Kidney epithelial cell (primary cell): ENCODE measurements at regions not wholly inside any gene's neighbourhood (a gene's known extent, or its start where the extent isn't known, plus 50 kb on each side); places are given as distances from the start of the nearest gene placed in this dataset.
A peak's percentile ranks its signal among the peaks of the same experiment; 100 is the strongest.
"Not testable (repeated sequence)": the region's sequence is repeated elsewhere in the genome, so short reads cannot be mapped to it uniquely, and the experiment has no call there.

Experiments used
- DNase-seq: peaks from one replicate; pipeline ENCODE4 v3.0.0-alpha.2; 2010; ENCODE audit warnings: low read depth
- H3K27me3 ChIP-seq: 2 replicates; pipeline ENCODE4 v1.6.0; 2011; ENCODE audit warnings: low read length; ENCODE audit not compliant: control insufficient read depth, insufficient read depth
- H3K36me3 ChIP-seq: 2 replicates; pipeline ENCODE4 v1.5.1; 2011; ENCODE audit warnings: low read length; ENCODE audit not compliant: control insufficient read depth, insufficient read depth
- H3K4me3 ChIP-seq: 2 replicates; pipeline ENCODE4 v1.5.1; 2011; ENCODE audit warnings: low read depth, mild to moderate bottlenecking, control low read depth, low read length
- CTCF ChIP-seq: IDR thresholded peaks from 2 replicates; pipeline ENCODE4 v1.5.1; 2011; ENCODE audit warnings: mild to moderate bottlenecking, moderate library complexity, low read length, control low read depth, inconsistent platforms; ENCODE audit not compliant: insufficient read depth, poor library complexity, severe bottlenecking

- Histone ChIP-seq H3K27me3 (no peaks in the 10 kb centered on the region), H3K36me3 (no peaks in the 10 kb centered on the region), H3K4me3 (no peak overlapping the region)
- no peak for DNase-seq
- no peak for TF ChIP-seq CTCF
These were observed 104.1 kb upstream of the GOLGA8J start for GRCh38 chr15:29978411-29979382.

- DNase-seq, H3K4me3 ChIP-seq, H3K36me3 ChIP-seq, H3K27me3 ChIP-seq: not testable (repeated sequence)
These were observed 108.7 kb upstream of the GOLGA8J start for GRCh38 chr15:29974056-29974455.

DNA sequence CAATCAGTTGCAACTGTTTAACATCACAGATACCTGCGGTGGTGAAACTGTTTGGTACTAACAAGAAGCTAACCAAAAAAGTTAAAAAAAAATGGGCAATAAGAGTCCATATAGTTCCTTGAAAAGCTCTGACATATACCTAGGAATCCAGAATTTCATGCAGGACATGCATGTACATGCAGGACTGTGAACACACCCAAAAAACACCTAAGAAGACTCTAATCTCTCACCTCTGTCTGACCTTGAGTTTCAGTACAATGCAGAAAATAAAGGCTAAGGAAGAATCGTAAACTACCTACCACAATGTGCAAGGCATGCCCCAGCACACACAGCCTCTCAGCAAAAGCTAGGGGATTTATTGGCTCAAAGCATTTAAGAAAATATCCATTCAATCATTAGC is 110.7 kb upstream of the GOLGA8J start:
- DNase-seq = no peak
- Histone ChIP-seq H3K36me3 (no peaks in the 10 kb centered on the region), H3K4me3 (no peak overlapping the region), H3K27me3 (peaks cover 5% of the 10 kb centered on the region)
- TF ChIP-seq CTCF = no peak

DNA sequence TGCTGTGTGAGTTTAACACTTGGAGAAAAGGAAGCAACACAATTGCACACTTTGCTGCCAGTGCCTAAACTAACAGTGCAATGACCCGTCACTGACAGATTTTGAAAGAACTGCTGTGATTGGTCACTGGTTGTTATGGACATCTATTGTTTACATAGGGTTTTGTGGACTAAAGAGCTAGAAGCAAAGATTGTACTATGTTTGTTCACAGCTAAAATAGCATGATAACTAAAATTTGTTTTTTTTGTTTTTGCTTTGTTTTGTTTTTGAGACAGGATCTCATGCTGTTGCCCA is 112.4 kb upstream of the GOLGA8J start:
- H3K27me3 ChIP-seq = peaks cover 5% of the 10 kb centered on the region
- no peak for DNase-seq
- TF ChIP-seq CTCF = no peak

GRCh38 chr15:29969562-29970401 is 113.0 kb upstream of the GOLGA8J start:
- Histone ChIP-seq H3K4me3 (no peak overlapping the region), H3K36me3 (no peaks in the 10 kb centered on the region), H3K27me3 (peaks cover 5% of the 10 kb centered on the region)
- no peak for DNase-seq
- no peak for TF ChIP-seq CTCF

More for the DNA sequence above, 112.4 kb upstream of the GOLGA8J start:
- Histone ChIP-seq H3K36me3 (no peaks in the 10 kb centered on the region), H3K4me3 (no peak overlapping the region)

GRCh38 chr15:29968895-29969561 is 113.7 kb upstream of the GOLGA8J start:
- Histone ChIP-seq H3K4me3 (peak overlapping the region; percentile 53), H3K27me3 (peaks cover 5% of the 10 kb centered on the region), H3K36me3 (no peaks in the 10 kb centered on the region)
- DNase-seq = no peak
- TF ChIP-seq CTCF = no peak
